HG03175 (cell line): ENCODE measurements at regions not wholly inside any gene's neighbourhood (a gene's known extent, or its start where the extent isn't known, plus 50 kb on each side); places are given as distances from the start of the nearest gene placed in this dataset.
"Not testable (repeated sequence)": the region's sequence is repeated elsewhere in the genome, so short reads cannot be mapped to it uniquely, and the experiment has no call there.

ENCODE experiments used
- ATAC-seq: cut with Tn5 transposase; IDR thresholded peaks from one replicate; pipeline ENCODE4 v1.9.1; 2021; ENCODE audit warnings: mild to moderate bottlenecking, moderate library complexity; ENCODE audit not compliant: unreplicated experiment

- no peak for ATAC-seq
Observed at GRCh38 chr12:77229640-77230442, 164.5 kb upstream of the E2F7 start.

GRCh38 chr12:77228376-77228775, 163.0 kb upstream of the E2F7 start:
- no peak for ATAC-seq

DNA sequence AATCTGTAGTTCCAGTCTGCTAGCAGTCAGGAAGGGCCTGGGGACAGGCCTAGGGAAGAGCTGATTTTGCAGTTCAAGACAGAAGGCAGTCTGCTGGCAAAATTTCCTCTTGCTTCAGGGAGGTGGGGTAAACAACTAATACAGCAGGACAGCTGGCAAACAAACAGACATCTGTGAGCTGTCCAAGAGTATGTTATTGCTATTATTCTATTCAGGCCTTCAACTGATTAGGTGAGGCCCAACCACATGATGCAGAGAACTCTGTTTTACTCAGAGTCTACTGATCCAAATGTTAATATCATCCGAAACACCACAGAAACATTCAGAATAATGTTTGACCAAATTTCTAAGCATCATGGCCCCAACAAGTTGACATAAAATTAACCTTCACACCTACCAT, 161.0 kb upstream of the E2F7 start:
- no peak for ATAC-seq

DNA sequence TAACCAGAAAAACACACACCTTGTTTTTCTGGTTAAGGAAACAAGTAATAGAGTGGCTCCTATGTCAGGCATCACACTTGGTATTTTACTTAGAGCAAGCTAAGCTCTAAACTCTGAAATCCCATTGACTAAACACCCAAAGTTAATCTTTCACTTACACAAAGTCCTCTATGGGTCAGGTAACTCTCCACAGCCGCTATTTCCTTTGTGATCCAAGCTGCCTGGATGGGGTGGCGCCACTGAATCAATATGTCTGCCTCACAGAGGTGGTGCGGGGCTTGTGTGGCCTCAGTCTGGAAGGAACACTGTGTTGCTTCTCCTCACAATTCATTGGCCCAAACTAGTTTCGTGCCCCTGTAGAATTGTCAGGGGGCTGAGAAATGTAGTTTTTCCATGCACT, 160.0 kb upstream of the E2F7 start:
- no peak for ATAC-seq

DNA sequence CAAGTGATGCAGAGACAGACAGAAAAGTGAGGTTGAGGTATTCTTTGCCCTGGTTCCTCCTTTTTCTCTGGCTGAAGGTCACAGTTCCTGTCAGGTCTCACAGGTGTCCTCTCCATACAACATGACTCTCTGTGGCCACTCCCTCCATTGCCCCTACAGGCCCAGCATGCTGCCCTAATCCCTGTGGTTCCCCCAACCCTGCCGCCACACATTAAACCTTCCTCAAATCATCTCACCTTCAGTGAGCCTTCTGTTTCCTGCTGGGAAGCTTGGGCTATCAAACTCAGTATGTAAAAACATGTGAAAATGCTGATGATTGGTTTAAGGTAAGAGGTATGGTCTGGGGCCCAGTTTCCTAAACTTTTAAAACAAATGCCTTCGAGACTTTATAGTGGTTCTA, 159.0 kb upstream of the E2F7 start:
- ATAC-seq: no peak

DNA sequence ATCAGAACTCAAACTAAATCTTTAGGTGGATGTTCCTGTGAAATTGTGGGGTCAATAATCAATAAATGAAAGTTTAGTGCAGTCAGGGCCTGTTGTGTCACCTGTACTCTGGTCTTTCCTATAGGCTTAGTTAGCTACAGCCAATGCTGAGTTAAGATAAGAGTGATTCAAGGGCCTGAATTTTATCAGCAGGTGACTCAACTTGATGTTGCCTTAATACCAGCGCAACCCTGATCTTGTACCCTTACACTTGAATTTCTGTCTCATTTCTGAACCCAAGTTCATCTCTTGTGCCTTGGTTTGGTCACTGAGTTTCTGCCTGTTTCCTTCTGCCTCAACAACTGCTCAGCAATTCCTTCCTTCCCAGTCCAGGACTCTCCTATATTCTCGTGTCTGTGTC, 157.0 kb upstream of the E2F7 start:
- ATAC-seq: no peak

DNA sequence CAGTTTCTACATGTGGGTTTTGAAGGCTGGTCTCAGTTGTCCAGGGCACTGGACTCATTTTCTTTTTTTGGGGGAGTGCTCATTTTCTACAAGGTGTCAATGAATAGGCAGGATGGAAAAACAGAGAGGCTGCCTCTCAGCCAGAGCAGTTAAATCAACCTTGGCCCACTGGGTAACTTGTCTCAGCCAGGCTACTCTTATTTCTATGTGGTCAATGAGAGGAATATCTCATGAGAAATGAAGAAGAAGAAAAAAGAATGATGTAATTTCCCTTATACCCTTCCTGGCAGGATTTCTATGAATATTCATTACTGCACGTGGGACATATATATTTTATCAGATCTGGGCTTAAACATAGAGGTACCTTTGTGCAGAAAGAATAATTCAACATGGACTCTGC, 155.2 kb upstream of the E2F7 start:
- ATAC-seq: no peak

DNA sequence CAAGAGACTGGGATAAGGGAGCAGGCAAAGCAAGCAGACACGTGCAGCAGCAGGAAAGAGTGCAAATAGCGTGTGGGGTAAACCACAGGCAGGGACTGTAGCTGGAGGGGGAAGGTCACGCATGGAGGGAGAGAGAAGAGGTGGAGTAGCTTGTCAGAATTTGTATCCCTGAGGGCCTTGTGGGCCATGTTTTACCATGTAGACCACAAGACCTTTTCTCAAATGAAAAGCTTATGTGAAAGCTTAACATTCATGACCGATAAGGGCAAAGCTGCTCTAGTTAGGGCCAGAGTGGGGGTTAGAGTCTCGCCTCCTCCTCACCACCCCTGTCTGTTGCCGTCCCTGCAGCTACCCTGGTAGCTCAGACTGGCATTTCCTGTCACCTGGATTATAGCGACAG, 152.9 kb upstream of the E2F7 start:
- ATAC-seq: peak; percentile 56

- not testable (repeated sequence) for ATAC-seq
Observed at GRCh38 chr12:77216136-77216535, 150.8 kb upstream of the E2F7 start.

- ATAC-seq: no peak
Observed at GRCh38 chr12:77214136-77214535, 148.8 kb upstream of the E2F7 start.

GRCh38 chr12:77213319-77213718, 147.9 kb upstream of the E2F7 start:
- ATAC-seq: no peak

GRCh38 chr12:77210724-77211123, 145.4 kb upstream of the E2F7 start:
- ATAC-seq: no peak

DNA sequence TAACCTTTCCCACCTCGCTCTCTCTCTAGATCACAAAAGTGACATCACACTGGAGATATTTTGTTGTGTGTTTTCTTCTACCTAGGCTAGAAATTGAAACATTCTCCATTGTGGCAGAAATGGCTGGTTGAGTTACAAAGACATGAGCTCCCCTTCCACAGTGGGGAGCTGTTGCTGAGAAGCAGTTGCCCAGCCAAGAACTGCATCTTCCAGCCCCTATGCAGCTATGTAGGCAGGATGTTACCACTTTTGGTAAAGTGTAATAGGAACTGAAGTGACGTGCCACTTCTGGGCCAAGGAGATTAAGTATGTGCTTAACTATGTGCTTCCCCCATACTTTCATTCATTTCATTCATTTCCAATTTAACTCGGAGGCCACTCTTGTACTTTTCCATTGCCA, 138.7 kb upstream of the E2F7 start:
- no peak for ATAC-seq

GRCh38 chr12:77202457-77203060, 137.2 kb upstream of the E2F7 start:
- ATAC-seq: no peak

- no peak for ATAC-seq
Observed at GRCh38 chr12:77189901-77190416, 124.6 kb upstream of the E2F7 start.

GRCh38 chr12:77189458-77189857, 124.1 kb upstream of the E2F7 start:
- no peak for ATAC-seq

GRCh38 chr12:77179515-77179914, 114.1 kb upstream of the E2F7 start:
- no peak for ATAC-seq

DNA sequence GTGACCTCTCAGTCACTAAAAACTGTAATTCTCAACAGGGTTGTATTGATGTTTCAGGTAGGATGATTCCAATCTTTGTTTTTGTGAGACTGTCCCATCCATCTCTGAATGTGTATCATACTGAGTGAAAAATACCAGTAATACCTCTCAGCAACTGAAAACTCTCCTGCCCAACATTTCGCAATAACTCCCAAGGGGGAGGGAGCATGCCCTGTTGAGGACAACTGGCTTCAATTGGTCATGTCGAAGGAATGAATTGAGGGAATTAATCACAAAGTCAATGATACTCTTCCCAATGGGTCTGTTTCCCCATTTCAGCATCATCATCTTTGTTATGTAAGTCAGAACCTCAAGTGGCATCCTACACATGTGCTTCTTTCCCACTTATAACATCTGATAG, 102.4 kb upstream of the E2F7 start:
- no peak for ATAC-seq

DNA sequence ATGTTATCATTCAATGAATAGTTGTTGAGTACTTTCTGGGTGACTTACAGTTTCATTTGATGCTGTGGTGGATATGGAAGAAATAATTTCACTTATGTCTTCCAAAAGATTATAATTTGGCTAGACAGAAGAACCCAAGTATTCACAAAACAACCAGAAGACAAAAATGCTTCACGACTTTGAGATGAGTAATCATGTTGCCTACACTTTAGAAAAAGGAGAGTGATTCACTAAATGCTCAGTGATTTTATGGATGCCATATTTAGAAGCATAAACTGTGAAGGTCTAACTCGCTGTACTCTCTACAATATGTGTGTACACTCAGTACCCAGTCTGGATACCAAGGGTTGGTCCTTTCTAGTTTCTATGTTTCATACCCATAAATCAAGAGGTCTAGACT, 101.3 kb upstream of the E2F7 start:
- ATAC-seq: no peak

GRCh38 chr12:77163074-77164038, 98.0 kb upstream of the E2F7 start:
- ATAC-seq: no peak

- ATAC-seq: no peak
Observed at GRCh38 chr12:77161944-77162343, 96.6 kb upstream of the E2F7 start.
